ENCODE measurements at regions not wholly inside any gene's neighbourhood (a gene's known extent, or its start where the extent isn't known, plus 50 kb on each side); places are given as distances from the start of the nearest gene placed in this dataset.

- H3K27ac Mint-ChIP-seq: no peak overlapping the region
- CTCF ChIA-PET: no interaction called here
- POLR2A ChIA-PET: no interaction called here
Measured at GRCh38 chr11:127677660-127678425, 677.3 kb upstream of the KIRREL3 start.

GRCh38 chr11:127675581-127675980 lies 675.0 kb upstream of the KIRREL3 start:
- 83% methylated on average over 1 of the region's 2 CpGs for WGBS (ENCODE audit: insufficient coverage)
- Histone ChIP-seq H3K27ac (ENCODE audit: low read length in 2 of 2) (no peak overlapping the region), H3K4me1 (ENCODE audit: control insufficient read depth in 2 of 2, insufficient read depth in 2 of 2, low read length in 2 of 2) (no peaks in the 10 kb centered on the region), H3K4me2 (replicated peaks; ENCODE audit: low read depth, low read length, poor library complexity, severe bottlenecking) (no peak overlapping the region), H3K9ac (ENCODE audit: low read length) (no peak overlapping the region), H2AFZ (ENCODE audit: insufficient read depth, low read depth, low read length, poor library complexity, severe bottlenecking) (no peak overlapping the region), H3K4me3 (ENCODE audit: control extremely low read depth in 1 of 5, extremely low read depth in 1 of 5, insufficient read depth in 1 of 5, low read depth in 2 of 5, low read length in 4 of 5) (no peak overlapping the region), H4K20me1 (ENCODE audit: control insufficient read depth, insufficient read depth, low read length, poor library complexity, severe bottlenecking) (no peaks in the 10 kb centered on the region), H3K36me3 (replicated peaks in 1 of 2; ENCODE audit: control extremely low read depth in 1 of 2, control insufficient read depth in 1 of 2, extremely low read depth in 1 of 2, insufficient read depth in 2 of 2, low read length in 1 of 2) (no peaks in the 10 kb centered on the region), H3K79me2 (ENCODE audit: control insufficient read depth, insufficient read depth, low read length) (no peaks in the 10 kb centered on the region), H3K27me3 (replicated peaks in 1 of 4; ENCODE audit: control extremely low read depth in 1 of 4, control insufficient read depth in 3 of 4, insufficient read depth in 4 of 4, low read length in 3 of 4) (no peaks in the 10 kb centered on the region), H3K9me3 (ENCODE audit: control extremely low read depth in 1 of 3, control insufficient read depth in 2 of 3, insufficient read depth in 1 of 3, low read length in 2 of 3) (no peaks in the 10 kb centered on the region)
- Mint-ChIP-seq H3K27me3 (no peaks in the 10 kb centered on the region), H3K4me3 (no peak overlapping the region), H3K27ac (no peak overlapping the region), H3K9me3 (ENCODE audit: insufficient read depth) (peaks cover 2% of the 10 kb centered on the region), H3K4me1 (no peaks in the 10 kb centered on the region)
- ATAC-seq (ENCODE audit: low read depth) (no peak), DNase-seq (no peak)
- ChIA-PET CTCF (no interaction called here), POLR2A (no interaction called here)
- TF ChIP-seq EZH2 (IDR thresholded peaks at IDR 0.05; ENCODE audit: borderline replicate concordance, insufficient read depth, low read depth, low read length, poor library complexity, severe bottlenecking): no peak
- TF ChIP-seq CTCF (IDR thresholded peaks at IDR 0.05): no peak
- intact Hi-C loops (cut with micrococcal nuclease): no loop called here

More at GRCh38 chr11:127677660-127678425, 677.3 kb upstream of the KIRREL3 start:
- intact Hi-C loops (cut with micrococcal nuclease): no loop called here
- no peak overlapping the region for H3K4me2 ChIP-seq (replicated peaks; ENCODE audit: low read depth, low read length, poor library complexity, severe bottlenecking)
- H3K27me3 Mint-ChIP-seq: no peaks in the 10 kb centered on the region
- WGBS (ENCODE audit: insufficient coverage): no CpG with 5 or more reads among the region's 4 CpGs
- H3K4me3 ChIP-seq (ENCODE audit: control extremely low read depth in 1 of 5, extremely low read depth in 1 of 5, insufficient read depth in 1 of 5, low read depth in 2 of 5, low read length in 4 of 5): no peak overlapping the region
- no peaks in the 10 kb centered on the region for H3K27me3 ChIP-seq (replicated peaks in 1 of 4; ENCODE audit: control extremely low read depth in 1 of 4, control insufficient read depth in 3 of 4, insufficient read depth in 4 of 4, low read length in 3 of 4)
- no peak overlapping the region for H3K4me3 Mint-ChIP-seq
- TF ChIP-seq EZH2 (IDR thresholded peaks at IDR 0.05; ENCODE audit: borderline replicate concordance, insufficient read depth, low read depth, low read length, poor library complexity, severe bottlenecking): no peak
- no peak for TF ChIP-seq CTCF (IDR thresholded peaks at IDR 0.05)
- H2AFZ ChIP-seq (ENCODE audit: insufficient read depth, low read depth, low read length, poor library complexity, severe bottlenecking): no peak overlapping the region
- H3K4me1 Mint-ChIP-seq: no peaks in the 10 kb centered on the region
- H3K4me1 ChIP-seq (ENCODE audit: control insufficient read depth in 2 of 2, insufficient read depth in 2 of 2, low read length in 2 of 2): no peaks in the 10 kb centered on the region
- no peak for DNase-seq
- ATAC-seq (ENCODE audit: low read depth): no peak
- no peaks in the 10 kb centered on the region for H3K36me3 ChIP-seq (replicated peaks in 1 of 2; ENCODE audit: control extremely low read depth in 1 of 2, control insufficient read depth in 1 of 2, extremely low read depth in 1 of 2, insufficient read depth in 2 of 2, low read length in 1 of 2)
- no peaks in the 10 kb centered on the region for H4K20me1 ChIP-seq (ENCODE audit: control insufficient read depth, insufficient read depth, low read length, poor library complexity, severe bottlenecking)
- no peak overlapping the region for H3K9ac ChIP-seq (ENCODE audit: low read length)
- peaks cover 2% of the 10 kb centered on the region for H3K9me3 Mint-ChIP-seq (ENCODE audit: insufficient read depth)
- no peaks in the 10 kb centered on the region for H3K9me3 ChIP-seq (ENCODE audit: control extremely low read depth in 1 of 3, control insufficient read depth in 2 of 3, insufficient read depth in 1 of 3, low read length in 2 of 3)
- H3K27ac ChIP-seq (ENCODE audit: low read length in 2 of 2): no peak overlapping the region
- no peaks in the 10 kb centered on the region for H3K79me2 ChIP-seq (ENCODE audit: control insufficient read depth, insufficient read depth, low read length)

Measured in B cell (primary cell).